ENCODE measurements at regions not wholly inside any gene's neighbourhood (a gene's known extent, or its start where the extent isn't known, plus 50 kb on each side); places are given as distances from the start of the nearest gene placed in this dataset.

DNA sequence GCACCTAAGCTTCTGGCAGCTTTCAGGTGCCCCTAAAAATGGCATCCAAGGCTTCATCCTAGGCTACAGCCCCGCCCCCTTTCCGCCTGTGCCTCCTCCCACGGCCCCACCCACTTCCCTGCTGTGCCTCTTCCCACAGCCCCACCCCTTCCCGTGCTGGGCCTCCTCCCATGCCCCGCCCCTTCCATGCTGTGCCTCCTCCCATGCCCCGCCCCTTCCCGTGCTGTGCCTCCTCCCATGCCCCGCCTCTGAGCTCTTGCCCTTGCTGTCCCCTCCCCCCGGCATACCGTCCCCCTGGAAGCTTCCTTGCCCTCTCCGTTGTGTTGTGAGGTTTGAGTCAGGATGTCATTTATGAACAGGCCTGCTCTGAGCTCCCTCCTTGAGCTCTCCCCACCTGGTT, 228.5 kb upstream of the AJAP1 start:
- no peaks in the 10 kb centered on the region for H3K36me3 ChIP-seq (ENCODE audit: control insufficient read depth in 3 of 3, insufficient read depth in 3 of 3, low read length in 3 of 3)
- no peak overlapping the region for H3K4me3 ChIP-seq (ENCODE audit: low read length in 3 of 3)
- H3K9me3 ChIP-seq (ENCODE audit: control insufficient read depth in 3 of 3, low read length in 3 of 3) = no peaks in the 10 kb centered on the region
- peaks cover 0 to 4% (median 0%) of the 10 kb centered on the region in 3 donors for H3K27me3 ChIP-seq (ENCODE audit: control insufficient read depth in 3 of 3, insufficient read depth in 3 of 3, low read length in 3 of 3)
- no peak overlapping the region for H3K9ac ChIP-seq (ENCODE audit: low read depth in 1 of 3, low read length in 3 of 3)
- no peak overlapping the region for H3K27ac ChIP-seq (ENCODE audit: low read depth, low read length)
- H3K4me1 ChIP-seq (ENCODE audit: control insufficient read depth in 3 of 3, insufficient read depth in 3 of 3, low read length in 3 of 3) = no peaks in the 10 kb centered on the region

GRCh38 chr1:4428711-4429110, 225.7 kb upstream of the AJAP1 start:
- Histone ChIP-seq H3K27ac (ENCODE audit: low read depth, low read length) (no peak overlapping the region), H3K4me3 (ENCODE audit: low read length in 3 of 3) (no peak overlapping the region), H3K36me3 (ENCODE audit: control insufficient read depth in 3 of 3, insufficient read depth in 3 of 3, low read length in 3 of 3) (no peaks in the 10 kb centered on the region), H3K9me3 (ENCODE audit: control insufficient read depth in 3 of 3, low read length in 3 of 3) (no peaks in the 10 kb centered on the region), H3K9ac (ENCODE audit: low read depth in 1 of 3, low read length in 3 of 3) (no peak overlapping the region), H3K27me3 (ENCODE audit: control insufficient read depth in 3 of 3, insufficient read depth in 3 of 3, low read length in 3 of 3) (no peaks in the 10 kb centered on the region), H3K4me1 (ENCODE audit: control insufficient read depth in 3 of 3, insufficient read depth in 3 of 3, low read length in 3 of 3) (no peaks in the 10 kb centered on the region)

DNA sequence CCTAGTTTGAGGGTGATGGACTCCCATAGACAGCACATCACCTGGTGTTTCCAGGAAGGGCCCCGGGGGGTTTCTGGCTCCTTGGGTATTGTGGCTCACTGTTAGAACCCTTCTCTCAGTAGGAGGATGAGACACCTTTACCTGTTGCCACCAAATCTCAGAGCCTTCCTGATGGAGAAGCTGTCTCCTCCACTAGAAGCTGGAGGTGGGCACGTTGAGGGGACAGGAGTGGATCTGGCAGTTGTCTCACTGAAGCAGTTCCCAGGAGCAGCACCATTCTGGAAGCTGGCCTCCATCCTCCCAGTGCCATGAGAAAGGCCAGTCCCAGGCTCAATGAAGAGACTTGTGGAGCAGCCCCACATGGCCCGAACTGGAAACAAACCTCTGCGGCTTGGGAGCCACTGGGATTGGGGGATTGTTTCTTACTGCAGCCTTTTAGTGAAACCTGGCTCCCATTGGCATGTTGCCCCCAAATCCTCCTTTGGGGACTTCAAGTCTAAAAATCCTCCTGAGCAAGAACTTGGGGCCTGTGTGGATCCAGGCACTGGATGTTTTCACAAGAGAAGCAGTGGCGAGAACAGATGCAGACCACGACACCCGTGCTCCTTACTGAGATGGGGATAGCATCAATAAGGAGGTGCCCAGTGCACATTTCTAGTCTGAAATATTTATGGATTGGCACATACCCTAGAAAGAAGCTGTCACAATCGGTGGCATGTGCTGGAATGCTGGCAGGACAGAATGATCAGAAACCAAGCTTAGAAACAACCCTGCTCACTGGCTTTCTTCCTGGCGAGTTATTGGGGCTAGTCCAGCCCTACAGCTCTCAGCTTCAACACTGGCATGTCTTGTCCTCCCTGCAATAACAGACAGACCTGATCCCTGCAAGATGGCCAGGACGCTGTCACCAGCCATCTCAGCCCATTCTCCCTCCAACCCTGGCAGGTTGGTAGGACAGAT, 223.7 kb upstream of the AJAP1 start:
- Histone ChIP-seq H3K9me3 (ENCODE audit: control insufficient read depth in 3 of 3, low read length in 3 of 3) (no peaks in the 10 kb centered on the region), H3K27me3 (ENCODE audit: control insufficient read depth in 3 of 3, insufficient read depth in 3 of 3, low read length in 3 of 3) (no peaks in the 10 kb centered on the region), H3K36me3 (ENCODE audit: control insufficient read depth in 3 of 3, insufficient read depth in 3 of 3, low read length in 3 of 3) (no peaks in the 10 kb centered on the region), H3K27ac (ENCODE audit: low read depth, low read length) (no peak overlapping the region), H3K4me1 (ENCODE audit: control insufficient read depth in 3 of 3, insufficient read depth in 3 of 3, low read length in 3 of 3) (no peaks in the 10 kb centered on the region), H3K9ac (ENCODE audit: low read depth in 1 of 3, low read length in 3 of 3) (no peak overlapping the region), H3K4me3 (ENCODE audit: low read length in 3 of 3) (no peak overlapping the region)

GRCh38 chr1:4431491-4431890, 222.9 kb upstream of the AJAP1 start:
- H3K4me1 ChIP-seq (ENCODE audit: control insufficient read depth in 3 of 3, insufficient read depth in 3 of 3, low read length in 3 of 3) = no peaks in the 10 kb centered on the region
- H3K36me3 ChIP-seq (ENCODE audit: control insufficient read depth in 3 of 3, insufficient read depth in 3 of 3, low read length in 3 of 3) = no peaks in the 10 kb centered on the region
- no peak overlapping the region for H3K9ac ChIP-seq (ENCODE audit: low read depth in 1 of 3, low read length in 3 of 3)
- no peaks in the 10 kb centered on the region for H3K27me3 ChIP-seq (ENCODE audit: control insufficient read depth in 3 of 3, insufficient read depth in 3 of 3, low read length in 3 of 3)
- no peak overlapping the region for H3K4me3 ChIP-seq (ENCODE audit: low read length in 3 of 3)
- no peaks in the 10 kb centered on the region for H3K9me3 ChIP-seq (ENCODE audit: control insufficient read depth in 3 of 3, low read length in 3 of 3)
- no peak overlapping the region for H3K27ac ChIP-seq (ENCODE audit: low read depth, low read length)

DNA sequence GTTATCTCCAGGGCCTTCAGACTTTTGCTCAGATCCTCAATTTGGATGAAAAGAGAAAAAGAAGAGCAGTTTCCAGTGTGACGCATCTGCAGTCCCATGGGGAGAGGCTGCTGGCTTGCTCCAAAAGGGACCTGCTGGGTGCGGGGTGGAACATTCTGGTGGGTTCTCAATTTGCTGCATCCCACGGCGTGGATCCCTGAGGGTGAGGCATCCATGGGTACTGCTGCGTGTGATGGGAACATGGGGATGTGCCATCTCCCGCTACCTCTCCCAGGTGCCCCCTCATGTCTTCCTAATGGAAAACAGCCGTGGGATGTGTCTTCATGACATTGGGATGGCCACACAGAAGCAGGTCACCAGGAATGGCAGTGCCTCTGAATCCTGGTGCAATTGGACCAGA, 221.3 kb upstream of the AJAP1 start:
- Histone ChIP-seq H3K27ac (ENCODE audit: low read depth, low read length) (no peak overlapping the region), H3K27me3 (ENCODE audit: control insufficient read depth in 3 of 3, insufficient read depth in 3 of 3, low read length in 3 of 3) (no peaks in the 10 kb centered on the region), H3K4me3 (ENCODE audit: low read length in 3 of 3) (no peak overlapping the region), H3K36me3 (ENCODE audit: control insufficient read depth in 3 of 3, insufficient read depth in 3 of 3, low read length in 3 of 3) (no peaks in the 10 kb centered on the region), H3K4me1 (ENCODE audit: control insufficient read depth in 3 of 3, insufficient read depth in 3 of 3, low read length in 3 of 3) (no peaks in the 10 kb centered on the region), H3K9ac (ENCODE audit: low read depth in 1 of 3, low read length in 3 of 3) (no peak overlapping the region), H3K9me3 (ENCODE audit: control insufficient read depth in 3 of 3, low read length in 3 of 3) (no peaks in the 10 kb centered on the region)

- H3K27me3 ChIP-seq (ENCODE audit: control insufficient read depth in 3 of 3, insufficient read depth in 3 of 3, low read length in 3 of 3) = peaks cover 5 to 8% (median 6%) of the 10 kb centered on the region in 3 donors
Observed at GRCh38 chr1:4444086-4444485, 210.3 kb upstream of the AJAP1 start.

DNA sequence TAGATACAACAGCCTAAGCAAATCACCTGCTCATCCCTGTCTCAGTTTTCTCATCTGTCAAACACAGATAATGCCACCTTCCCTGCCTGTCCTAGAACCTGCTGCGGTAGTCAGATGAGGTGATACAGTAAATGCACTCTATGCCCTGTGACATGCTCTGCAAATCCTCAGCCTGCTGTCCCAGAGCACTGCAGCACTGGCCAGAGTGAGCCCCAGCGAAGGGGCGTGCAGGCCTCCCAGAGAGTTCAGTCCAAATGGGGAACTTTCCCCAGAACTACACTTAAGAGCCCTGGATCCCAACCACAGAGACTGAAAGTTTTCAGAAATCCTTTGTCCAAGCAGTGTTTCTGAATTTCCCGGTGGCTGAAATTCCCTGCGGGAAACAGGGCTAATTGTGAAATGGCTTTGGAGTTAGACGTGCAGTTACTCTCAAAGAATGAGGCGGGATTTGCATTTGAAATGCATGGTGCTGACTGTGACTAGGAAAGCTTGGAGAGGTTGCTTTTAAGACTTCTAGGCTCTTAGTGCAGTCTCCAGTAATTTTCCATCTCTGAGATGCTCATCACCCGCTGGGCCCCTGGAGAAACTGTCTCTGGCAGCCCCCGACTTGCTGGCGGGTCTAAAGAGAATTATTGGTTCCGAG, 206.5 kb upstream of the AJAP1 start:
- Histone ChIP-seq H3K9ac (ENCODE audit: low read depth in 1 of 3, low read length in 3 of 3) (no peak overlapping the region), H3K4me3 (ENCODE audit: low read length in 3 of 3) (no peak overlapping the region), H3K36me3 (ENCODE audit: control insufficient read depth in 3 of 3, insufficient read depth in 3 of 3, low read length in 3 of 3) (no peaks in the 10 kb centered on the region), H3K4me1 (ENCODE audit: control insufficient read depth in 3 of 3, insufficient read depth in 3 of 3, low read length in 3 of 3) (no peaks in the 10 kb centered on the region), H3K9me3 (ENCODE audit: control insufficient read depth in 3 of 3, low read length in 3 of 3) (no peaks in the 10 kb centered on the region), H3K27me3 (ENCODE audit: control insufficient read depth in 3 of 3, insufficient read depth in 3 of 3, low read length in 3 of 3) (peaks cover 0 to 8% (median 5%) of the 10 kb centered on the region in 3 donors), H3K27ac (ENCODE audit: low read depth, low read length) (no peak overlapping the region)

More at GRCh38 chr1:4444086-4444485, 210.3 kb upstream of the AJAP1 start:
- no peak overlapping the region for H3K27ac ChIP-seq (ENCODE audit: low read depth, low read length)
- H3K4me1 ChIP-seq (ENCODE audit: control insufficient read depth in 3 of 3, insufficient read depth in 3 of 3, low read length in 3 of 3) = no peaks in the 10 kb centered on the region
- H3K4me3 ChIP-seq (ENCODE audit: low read length in 3 of 3) = no peak overlapping the region
- H3K9ac ChIP-seq (ENCODE audit: low read depth in 1 of 3, low read length in 3 of 3) = no peak overlapping the region
- H3K36me3 ChIP-seq (ENCODE audit: control insufficient read depth in 3 of 3, insufficient read depth in 3 of 3, low read length in 3 of 3) = no peaks in the 10 kb centered on the region
- H3K9me3 ChIP-seq (ENCODE audit: control insufficient read depth in 3 of 3, low read length in 3 of 3) = no peaks in the 10 kb centered on the region

DNA sequence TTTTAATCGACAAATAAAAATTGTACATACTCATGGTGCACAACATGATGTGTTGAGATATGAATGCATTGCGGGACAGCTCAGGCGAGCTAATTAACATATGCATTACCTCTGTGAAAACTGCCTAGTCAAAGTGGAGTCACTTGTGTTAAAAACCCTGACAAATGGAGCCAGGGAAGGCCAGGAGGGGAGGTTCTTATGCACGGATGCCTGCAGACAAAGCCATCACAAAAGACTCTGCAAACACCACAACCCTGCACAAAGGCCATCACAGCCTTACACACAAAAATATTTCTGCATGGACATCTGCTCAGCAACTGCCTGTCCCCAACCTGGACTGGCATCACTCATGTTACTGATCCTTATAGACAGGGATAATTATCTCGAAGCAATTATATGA, 204.4 kb upstream of the AJAP1 start:
- no peaks in the 10 kb centered on the region for H3K9me3 ChIP-seq (ENCODE audit: control insufficient read depth in 3 of 3, low read length in 3 of 3)
- no peak overlapping the region for H3K4me3 ChIP-seq (ENCODE audit: low read length in 3 of 3)
- H3K27me3 ChIP-seq (ENCODE audit: control insufficient read depth in 3 of 3, insufficient read depth in 3 of 3, low read length in 3 of 3) = peaks cover 0 to 3% (median 0%) of the 10 kb centered on the region in 3 donors
- H3K27ac ChIP-seq (ENCODE audit: low read depth, low read length) = no peak overlapping the region
- no peaks in the 10 kb centered on the region for H3K36me3 ChIP-seq (ENCODE audit: control insufficient read depth in 3 of 3, insufficient read depth in 3 of 3, low read length in 3 of 3)
- H3K9ac ChIP-seq (ENCODE audit: low read depth in 1 of 3, low read length in 3 of 3) = no peak overlapping the region
- H3K4me1 ChIP-seq (ENCODE audit: control insufficient read depth in 3 of 3, insufficient read depth in 3 of 3, low read length in 3 of 3) = no peaks in the 10 kb centered on the region

GRCh38 chr1:4452701-4453100, 201.7 kb upstream of the AJAP1 start:
- Histone ChIP-seq H3K9me3 (ENCODE audit: control insufficient read depth in 3 of 3, low read length in 3 of 3) (peaks cover 0 to 3% (median 0%) of the 10 kb centered on the region in 3 donors), H3K4me1 (ENCODE audit: control insufficient read depth in 3 of 3, insufficient read depth in 3 of 3, low read length in 3 of 3) (no peaks in the 10 kb centered on the region), H3K4me3 (ENCODE audit: low read length in 3 of 3) (no peak overlapping the region), H3K27me3 (ENCODE audit: control insufficient read depth in 3 of 3, insufficient read depth in 3 of 3, low read length in 3 of 3) (peaks cover 0 to 2% (median 0%) of the 10 kb centered on the region in 3 donors), H3K27ac (ENCODE audit: low read depth, low read length) (no peak overlapping the region), H3K36me3 (ENCODE audit: control insufficient read depth in 3 of 3, insufficient read depth in 3 of 3, low read length in 3 of 3) (no peaks in the 10 kb centered on the region), H3K9ac (ENCODE audit: low read depth in 1 of 3, low read length in 3 of 3) (no peak overlapping the region)

GRCh38 chr1:4460052-4460451, 194.4 kb upstream of the AJAP1 start:
- Histone ChIP-seq H3K4me3 (ENCODE audit: low read length in 3 of 3) (no peak overlapping the region), H3K9me3 (ENCODE audit: control insufficient read depth in 3 of 3, low read length in 3 of 3) (peaks cover 0 to 4% (median 3%) of the 10 kb centered on the region in 3 donors), H3K4me1 (ENCODE audit: control insufficient read depth in 3 of 3, insufficient read depth in 3 of 3, low read length in 3 of 3) (no peaks in the 10 kb centered on the region), H3K27ac (ENCODE audit: low read depth, low read length) (no peak overlapping the region), H3K9ac (ENCODE audit: low read depth in 1 of 3, low read length in 3 of 3) (no peak overlapping the region), H3K27me3 (ENCODE audit: control insufficient read depth in 3 of 3, insufficient read depth in 3 of 3, low read length in 3 of 3) (no peaks in the 10 kb centered on the region), H3K36me3 (ENCODE audit: control insufficient read depth in 3 of 3, insufficient read depth in 3 of 3, low read length in 3 of 3) (no peaks in the 10 kb centered on the region)
